ENCODE measurements at regions not wholly inside any gene's neighbourhood (a gene's known extent, or its start where the extent isn't known, plus 50 kb on each side); places are given as distances from the start of the nearest gene placed in this dataset.

- DNase-seq (ENCODE audit: low spot score) = no peak
- in situ Hi-C loops (cut with HindIII; ENCODE audit: low sequenced_read_pairs) = no loop called here
These were observed 404.4 kb upstream of the SYT4 start for GRCh38 chr18:43681661-43682060.

GRCh38 chr18:43682196-43682595 lies 404.9 kb upstream of the SYT4 start:
- in situ Hi-C loops (cut with HindIII; ENCODE audit: low sequenced_read_pairs) = no loop called here
- DNase-seq (ENCODE audit: low spot score) = no peak

- no peak for DNase-seq (ENCODE audit: low spot score)
- in situ Hi-C loops (cut with HindIII; ENCODE audit: low sequenced_read_pairs) = no loop called here
These were observed 409.4 kb upstream of the SYT4 start for GRCh38 chr18:43686709-43687108.

- no peak for DNase-seq (ENCODE audit: low spot score)
- in situ Hi-C loops (cut with HindIII; ENCODE audit: low sequenced_read_pairs) = no loop called here
These were observed 414.9 kb upstream of the SYT4 start for GRCh38 chr18:43692099-43692690.

GRCh38 chr18:43702399-43702798 lies 425.1 kb upstream of the SYT4 start:
- in situ Hi-C loops (cut with HindIII; ENCODE audit: low sequenced_read_pairs) = no loop called here
- no peak for DNase-seq (ENCODE audit: low spot score)

- in situ Hi-C loops (cut with HindIII; ENCODE audit: low sequenced_read_pairs) = no loop called here
- DNase-seq (ENCODE audit: low spot score) = no peak
These were observed 425.8 kb upstream of the SYT4 start for GRCh38 chr18:43703050-43703449.

GRCh38 chr18:43705850-43706249 lies 428.6 kb upstream of the SYT4 start:
- in situ Hi-C loops (cut with HindIII; ENCODE audit: low sequenced_read_pairs) = no loop called here
- no peak for DNase-seq (ENCODE audit: low spot score)

- no peak for DNase-seq (ENCODE audit: low spot score)
- in situ Hi-C loops (cut with HindIII; ENCODE audit: low sequenced_read_pairs) = no loop called here
These were observed 432.8 kb upstream of the SYT4 start for GRCh38 chr18:43710135-43710534.

- in situ Hi-C loops (cut with HindIII; ENCODE audit: low sequenced_read_pairs) = no loop called here
- no peak for DNase-seq (ENCODE audit: low spot score)
These were observed 437.2 kb upstream of the SYT4 start for GRCh38 chr18:43714343-43715010.

GRCh38 chr18:43719267-43719795 lies 442.0 kb upstream of the SYT4 start:
- in situ Hi-C loops (cut with HindIII; ENCODE audit: low sequenced_read_pairs) = no loop called here
- DNase-seq (ENCODE audit: low spot score) = no peak

GRCh38 chr18:43720041-43720440 lies 442.8 kb upstream of the SYT4 start:
- in situ Hi-C loops (cut with HindIII; ENCODE audit: low sequenced_read_pairs) = no loop called here
- DNase-seq (ENCODE audit: low spot score) = no peak

- in situ Hi-C loops (cut with HindIII; ENCODE audit: low sequenced_read_pairs) = no loop called here
- DNase-seq (ENCODE audit: low spot score) = no peak
These were observed 458.3 kb upstream of the SYT4 start for GRCh38 chr18:43735570-43735969.

GRCh38 chr18:43744960-43745745 lies 467.9 kb upstream of the SYT4 start:
- no peak for DNase-seq (ENCODE audit: low spot score)
- in situ Hi-C loops (cut with HindIII; ENCODE audit: low sequenced_read_pairs) = no loop called here

- DNase-seq (ENCODE audit: low spot score) = no peak
- in situ Hi-C loops (cut with HindIII; ENCODE audit: low sequenced_read_pairs) = no loop called here
These were observed 473.9 kb upstream of the SYT4 start for GRCh38 chr18:43751203-43751602.

GRCh38 chr18:43751835-43752234 lies 474.5 kb upstream of the SYT4 start:
- DNase-seq (ENCODE audit: low spot score) = no peak
- in situ Hi-C loops (cut with HindIII; ENCODE audit: low sequenced_read_pairs) = no loop called here

- in situ Hi-C loops (cut with HindIII; ENCODE audit: low sequenced_read_pairs) = no loop called here
- DNase-seq (ENCODE audit: low spot score) = no peak
These were observed 480.0 kb upstream of the SYT4 start for GRCh38 chr18:43757273-43757672.

GRCh38 chr18:43758734-43759133 lies 481.4 kb upstream of the SYT4 start:
- in situ Hi-C loops (cut with HindIII; ENCODE audit: low sequenced_read_pairs) = no loop called here
- DNase-seq (ENCODE audit: low spot score) = no peak

- in situ Hi-C loops (cut with HindIII; ENCODE audit: low sequenced_read_pairs) = no loop called here
- DNase-seq (ENCODE audit: low spot score) = no peak
These were observed 482.7 kb upstream of the SYT4 start for GRCh38 chr18:43760010-43760409.

- in situ Hi-C loops (cut with HindIII; ENCODE audit: low sequenced_read_pairs) = no loop called here
These were observed 495.6 kb upstream of the SYT4 start for GRCh38 chr18:43772907-43773306.

GRCh38 chr18:43774497-43774896 lies 497.2 kb upstream of the SYT4 start:
- DNase-seq (ENCODE audit: low spot score) = no peak
- in situ Hi-C loops (cut with HindIII; ENCODE audit: low sequenced_read_pairs) = no loop called here

More at GRCh38 chr18:43772907-43773306, 495.6 kb upstream of the SYT4 start:
- no peak for DNase-seq (ENCODE audit: low spot score)
